ENCODE measurements at regions not wholly inside any gene's neighbourhood (a gene's known extent, or its start where the extent isn't known, plus 50 kb on each side); places are given as distances from the start of the nearest gene placed in this dataset.

DNA sequence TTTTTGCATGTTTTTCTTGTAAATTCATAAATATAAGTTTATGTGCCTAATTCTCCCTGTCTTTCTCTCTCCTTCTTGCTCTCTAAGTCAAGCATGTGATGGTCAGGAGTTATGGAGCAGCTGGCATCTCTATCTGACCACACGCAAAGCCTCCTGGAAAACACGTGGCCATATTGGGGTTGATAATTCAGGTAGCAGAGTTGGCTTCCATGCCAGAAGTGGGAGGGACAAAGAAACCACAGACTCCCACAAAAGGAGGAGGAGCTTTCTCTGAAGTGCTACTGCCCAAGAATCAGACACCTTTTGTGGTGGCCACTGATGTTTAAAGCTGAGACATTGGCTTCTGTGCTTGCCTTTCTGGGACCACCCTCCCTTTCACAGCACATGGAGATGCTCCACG lies 517.6 kb upstream of the TMEM132C start:
- H3K18ac ChIP-seq (ENCODE audit: insufficient read length, low read depth, low read length): no peak overlapping the region

More for the DNA sequence above, 517.6 kb upstream of the TMEM132C start:
- Histone ChIP-seq H4K91ac (ENCODE audit: insufficient read length, low read depth, low read length) (no peak overlapping the region), H3K79me1 (ENCODE audit: insufficient read depth, low read depth, low read length, poor library complexity, severe bottlenecking) (no peaks in the 10 kb centered on the region), H2BK5ac (ENCODE audit: insufficient read length, low read length) (no peak overlapping the region), H2BK120ac (ENCODE audit: low read depth, low read length, poor library complexity, severe bottlenecking) (no peak overlapping the region), H2BK15ac (ENCODE audit: low read depth, low read length) (no peak overlapping the region), H3K4me1 (ENCODE audit: insufficient read depth, low read length) (peaks cover 3% of the 10 kb centered on the region; the same call in 1 of the 2 replicates), H3K9me3 (ENCODE audit: control insufficient read depth, low read depth, low read length) (no peaks in the 10 kb centered on the region), H2AK5ac (ENCODE audit: insufficient read length, low read length) (no peak overlapping the region), H2AFZ (ENCODE audit: low read length) (no peak overlapping the region), H4K20me1 (ENCODE audit: control insufficient read depth, insufficient read depth, insufficient read length) (no peaks in the 10 kb centered on the region), H3K56ac (ENCODE audit: insufficient read length, low read depth, low read length) (no peak overlapping the region), H3K14ac (ENCODE audit: insufficient read depth, low read length) (no peak overlapping the region), H3K79me2 (ENCODE audit: insufficient read depth, low read length) (no peaks in the 10 kb centered on the region), H3T11ph (ENCODE audit: low read length) (no peak overlapping the region), H2BK12ac (ENCODE audit: insufficient read length, low read depth, low read length) (no peak overlapping the region), H3K27me3 (ENCODE audit: insufficient read depth, low read length) (no peaks in the 10 kb centered on the region), H3K23me2 (ENCODE audit: insufficient read length, low read depth, low read length, poor library complexity, severe bottlenecking) (no peaks in the 10 kb centered on the region), H3K4me2 (ENCODE audit: insufficient read depth, insufficient read length, low read length) (no peak overlapping the region), H4K8ac (replicated peaks; ENCODE audit: insufficient read length, low read depth, low read length) (no peak overlapping the region), H4K5ac (ENCODE audit: insufficient read length, low read depth, low read length) (no peak overlapping the region), H3K23ac (ENCODE audit: insufficient read length, low read depth, low read length) (no peak overlapping the region), H3K27ac (ENCODE audit: insufficient read length, low read depth, low read length) (no peak overlapping the region), H3K9ac (ENCODE audit: extremely low read depth, insufficient read length, low read length) (no peak overlapping the region), H3K4ac (ENCODE audit: low read depth, low read length) (no peak overlapping the region), H2BK20ac (ENCODE audit: low read depth, low read length, poor library complexity, severe bottlenecking) (no peak overlapping the region)
- Mint-ChIP-seq H3K27ac (no peak overlapping the region), H3K4me1 (peaks cover 5% of the 10 kb centered on the region in 2 experiments; a peak in 1 of 4 replicates), H3K9me3 (no peaks in the 10 kb centered on the region), H3K27me3 (ENCODE audit: low read depth) (no peaks in the 10 kb centered on the region), H3K4me3 (no peak overlapping the region), H3K36me3 (ENCODE audit: insufficient read depth in 1 of 3, low read depth in 3 of 3) (0 out of 7 replicates have a peak, but pooled peaks cover 0 to 5% (median 0%) of the 10 kb centered on the region in 3 experiments)
- no peak for DNase-seq
- no CpG with 5 or more reads among the region's 3 CpGs for WGBS (ENCODE audit: extremely low coverage, insufficient read length, low lambda C conversion rate)
- TF ChIP-seq CTCF (conservative IDR thresholded peaks at IDR 0.05): no peak

Measured in H9 (cell line).